Hepatocyte (in vitro differentiated cells): ENCODE measurements at regions not wholly inside any gene's neighbourhood (a gene's known extent, or its start where the extent isn't known, plus 50 kb on each side); places are given as distances from the start of the nearest gene placed in this dataset.

Source experiments
- CTCF ChIP-seq: fragments of 200-600 bp; sonication (generic); IDR thresholded peaks from 2 replicates; pipeline ENCODE4 v1.5.1; 2016; ENCODE audit warnings: antibody characterized with exemption, mild to moderate bottlenecking; ENCODE audit not compliant: poor library complexity
- EZH2 ChIP-seq: fragments of 200-600 bp; sonication (generic); IDR thresholded peaks from 2 replicates; pipeline ENCODE4 v1.6.1; 2016; ENCODE audit warnings: antibody characterized with exemption, mild to moderate bottlenecking, borderline replicate concordance
- EZH2phosphoT487 ChIP-seq: fragments of 200-600 bp; sonication (generic); IDR thresholded peaks from one replicate; pipeline ENCODE4 v1.6.1; 2018; ENCODE audit warnings: antibody characterized with exemption, mild to moderate bottlenecking, low read depth, moderate library complexity; ENCODE audit not compliant: unreplicated experiment, severe bottlenecking

DNA sequence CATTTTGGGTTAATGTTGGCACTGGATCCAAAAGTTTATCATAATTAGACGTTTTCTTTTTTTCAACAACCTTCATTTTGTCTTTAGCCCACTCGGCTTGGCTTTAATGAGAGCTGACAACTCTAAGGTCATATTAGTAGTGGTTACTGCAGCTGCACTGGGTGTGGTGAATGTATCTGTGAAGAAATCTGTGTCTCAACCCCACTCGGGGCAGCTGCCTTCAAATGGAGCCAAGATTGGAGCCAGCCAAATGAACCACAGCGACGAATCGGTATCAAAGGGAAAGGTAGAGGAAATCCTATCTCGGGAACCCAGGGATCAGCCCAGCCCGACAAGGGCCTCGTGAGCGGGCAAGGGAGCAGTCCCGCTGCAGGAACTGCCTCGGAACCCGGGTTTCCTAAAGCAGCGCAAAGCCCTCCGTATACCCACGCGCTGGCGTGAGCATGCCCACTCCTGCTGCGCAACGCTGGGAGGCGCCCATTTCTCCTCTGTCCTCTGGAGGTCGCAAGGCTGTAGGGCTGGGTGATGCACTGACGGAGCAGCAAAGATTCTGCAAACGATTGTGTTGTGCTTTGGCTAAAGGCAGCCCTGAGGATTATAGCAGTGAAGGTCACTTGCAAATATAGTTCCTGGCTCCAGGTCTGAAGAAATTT lies 98.7 kb upstream of the MBL2 start:
- TF ChIP-seq CTCF, result no peak
- TF ChIP-seq EZH2, result no peak
- TF ChIP-seq EZH2phosphoT487, result no peak
